ENCODE measurements at regions not wholly inside any gene's neighbourhood (a gene's known extent, or its start where the extent isn't known, plus 50 kb on each side); places are given as distances from the start of the nearest gene placed in this dataset.
"Not testable (repeated sequence)": the region's sequence is repeated elsewhere in the genome, so short reads cannot be mapped to it uniquely, and the experiment has no call there.

GRCh38 chr6:140376209-140376608 is 1001.8 kb upstream of the CITED2 start:
- Histone ChIP-seq H3K79me2 (ENCODE audit: low read length) (no peaks in the 10 kb centered on the region), H4K20me1 (ENCODE audit: insufficient read depth, low read length) (no peaks in the 10 kb centered on the region), H3K9me2 (replicated peaks; ENCODE audit: insufficient read depth, low read length) (no peaks in the 10 kb centered on the region), H3K9me3 (replicated peaks; ENCODE audit: insufficient read depth, low read length) (no peaks in the 10 kb centered on the region), H3K27me3 (replicated peaks; ENCODE audit: insufficient read depth, low read length) (no peaks in the 10 kb centered on the region), H3K4me3 (ENCODE audit: low read length) (no peak overlapping the region), H3K9ac (ENCODE audit: low read length) (no peak overlapping the region), H3K4me1 (ENCODE audit: low read length) (no peaks in the 10 kb centered on the region), H3K36me3 (replicated peaks; ENCODE audit: insufficient read depth, low read length) (no peaks in the 10 kb centered on the region), H3K27ac (ENCODE audit: low read length) (no peak overlapping the region), H3F3A (ENCODE audit: insufficient read depth, low read length) (no peaks in the 10 kb centered on the region), H3K4me2 (ENCODE audit: low read depth, low read length) (no peak overlapping the region), H2AFZ (ENCODE audit: low read length) (no peak overlapping the region)
- no peak for TF ChIP-seq CTCF (IDR thresholded peaks at IDR 0.05; ENCODE audit: low read length)
- TF ChIP-seq EZH2 (optimal IDR thresholded peaks at IDR 0.05; ENCODE audit: low read depth, low read length) = no peak
- TF ChIP-seq EZH2phosphoT487 (IDR thresholded peaks at IDR 0.05; ENCODE audit: low read length) = no peak
- DNase-seq = no peak

GRCh38 chr6:140373728-140374127 is 999.3 kb upstream of the CITED2 start:
- H4K20me1 ChIP-seq (ENCODE audit: insufficient read depth, low read length); H3K36me3 ChIP-seq (replicated peaks; ENCODE audit: insufficient read depth, low read length); H3K79me2 ChIP-seq (ENCODE audit: low read length); H3K4me1 ChIP-seq (ENCODE audit: low read length); H3K4me2 ChIP-seq (ENCODE audit: low read depth, low read length); H3K4me3 ChIP-seq (ENCODE audit: low read length); H3K27ac ChIP-seq (ENCODE audit: low read length); H3F3A ChIP-seq (ENCODE audit: insufficient read depth, low read length); H2AFZ ChIP-seq (ENCODE audit: low read length); H3K9me2 ChIP-seq (replicated peaks; ENCODE audit: insufficient read depth, low read length); DNase-seq; H3K9me3 ChIP-seq (replicated peaks; ENCODE audit: insufficient read depth, low read length); H3K27me3 ChIP-seq (replicated peaks; ENCODE audit: insufficient read depth, low read length); H3K9ac ChIP-seq (ENCODE audit: low read length): not testable (repeated sequence)

GRCh38 chr6:140372064-140372463 is 997.6 kb upstream of the CITED2 start:
- no peak overlapping the region for H3K27ac ChIP-seq (ENCODE audit: low read length)
- DNase-seq = no peak
- no peaks in the 10 kb centered on the region for H3K4me1 ChIP-seq (ENCODE audit: low read length)
- no peaks in the 10 kb centered on the region for H3K9me3 ChIP-seq (replicated peaks; ENCODE audit: insufficient read depth, low read length)
- H3K27me3 ChIP-seq (replicated peaks; ENCODE audit: insufficient read depth, low read length) = no peaks in the 10 kb centered on the region
- no peak overlapping the region for H3K4me2 ChIP-seq (ENCODE audit: low read depth, low read length)
- no peaks in the 10 kb centered on the region for H3F3A ChIP-seq (ENCODE audit: insufficient read depth, low read length)
- no peak overlapping the region for H3K4me3 ChIP-seq (ENCODE audit: low read length)
- H2AFZ ChIP-seq (ENCODE audit: low read length) = no peak overlapping the region
- no peaks in the 10 kb centered on the region for H3K36me3 ChIP-seq (replicated peaks; ENCODE audit: insufficient read depth, low read length)
- TF ChIP-seq CTCF (IDR thresholded peaks at IDR 0.05; ENCODE audit: low read length) (no peak), EZH2 (optimal IDR thresholded peaks at IDR 0.05; ENCODE audit: low read depth, low read length) (no peak), EZH2phosphoT487 (IDR thresholded peaks at IDR 0.05; ENCODE audit: low read length) (no peak)
- no peak overlapping the region for H3K9ac ChIP-seq (ENCODE audit: low read length)
- H3K79me2 ChIP-seq (ENCODE audit: low read length) = no peaks in the 10 kb centered on the region
- no peaks in the 10 kb centered on the region for H4K20me1 ChIP-seq (ENCODE audit: insufficient read depth, low read length)
- H3K9me2 ChIP-seq (replicated peaks; ENCODE audit: insufficient read depth, low read length) = no peaks in the 10 kb centered on the region

GRCh38 chr6:140370976-140371870 is 996.8 kb upstream of the CITED2 start:
- DNase-seq = no peak
- no peaks in the 10 kb centered on the region for H3K79me2 ChIP-seq (ENCODE audit: low read length)
- no peaks in the 10 kb centered on the region for H3K27me3 ChIP-seq (replicated peaks; ENCODE audit: insufficient read depth, low read length)
- no peaks in the 10 kb centered on the region for H3K36me3 ChIP-seq (replicated peaks; ENCODE audit: insufficient read depth, low read length)
- no peaks in the 10 kb centered on the region for H3K4me1 ChIP-seq (ENCODE audit: low read length)
- H3K4me2 ChIP-seq (ENCODE audit: low read depth, low read length) = no peak overlapping the region
- H2AFZ ChIP-seq (ENCODE audit: low read length) = no peak overlapping the region
- no peak overlapping the region for H3K9ac ChIP-seq (ENCODE audit: low read length)
- H3F3A ChIP-seq (ENCODE audit: insufficient read depth, low read length) = no peaks in the 10 kb centered on the region
- no peaks in the 10 kb centered on the region for H4K20me1 ChIP-seq (ENCODE audit: insufficient read depth, low read length)
- H3K9me3 ChIP-seq (replicated peaks; ENCODE audit: insufficient read depth, low read length) = no peaks in the 10 kb centered on the region
- H3K9me2 ChIP-seq (replicated peaks; ENCODE audit: insufficient read depth, low read length) = no peaks in the 10 kb centered on the region
- no peak overlapping the region for H3K27ac ChIP-seq (ENCODE audit: low read length)
- TF ChIP-seq CTCF (IDR thresholded peaks at IDR 0.05; ENCODE audit: low read length) (no peak), EZH2 (optimal IDR thresholded peaks at IDR 0.05; ENCODE audit: low read depth, low read length) (no peak), EZH2phosphoT487 (IDR thresholded peaks at IDR 0.05; ENCODE audit: low read length) (no peak)
- no peak overlapping the region for H3K4me3 ChIP-seq (ENCODE audit: low read length)
